ENCODE measurements at regions not wholly inside any gene's neighbourhood (a gene's known extent, or its start where the extent isn't known, plus 50 kb on each side); places are given as distances from the start of the nearest gene placed in this dataset.

GRCh38 chr4:10861036-10861435, 176.5 kb upstream of the CLNK start:
- no peak overlapping the region for H3K27ac ChIP-seq (ENCODE audit: low read depth in 1 of 2, low read length in 2 of 2)

GRCh38 chr4:10856271-10856782, 171.8 kb upstream of the CLNK start:
- TF ChIP-seq FOXA2 (IDR thresholded peaks at IDR 0.05) = no peak
- DNase-seq (ENCODE audit: low spot score) = no peak
- no peak overlapping the region for H3K27ac ChIP-seq (ENCODE audit: low read depth in 1 of 2, low read length in 2 of 2)
- no peaks in the 10 kb centered on the region for H3K27me3 ChIP-seq (ENCODE audit: control insufficient read depth in 4 of 4, insufficient read depth in 4 of 4, low read length in 3 of 4)
- H3K9me3 ChIP-seq (ENCODE audit: control insufficient read depth in 4 of 4, low read length in 3 of 4) = peaks cover 0 to 7% (median 2%) of the 10 kb centered on the region in 4 donors
- no peaks in the 10 kb centered on the region for H3K36me3 ChIP-seq (ENCODE audit: control insufficient read depth in 4 of 4, insufficient read depth in 3 of 4, low read depth in 1 of 4, low read length in 3 of 4)
- no peak overlapping the region for H3K9ac ChIP-seq (ENCODE audit: low read depth in 1 of 2, low read length in 2 of 2)
- no peaks in the 10 kb centered on the region for H3K4me1 ChIP-seq (ENCODE audit: control insufficient read depth in 4 of 4, insufficient read depth in 4 of 4, low read length in 3 of 4)
- no peak overlapping the region for H3K4me3 ChIP-seq (ENCODE audit: low read depth in 1 of 3, low read length in 3 of 3)

More at GRCh38 chr4:10861036-10861435, 176.5 kb upstream of the CLNK start:
- H3K27me3 ChIP-seq (ENCODE audit: control insufficient read depth in 4 of 4, insufficient read depth in 4 of 4, low read length in 3 of 4) = no peaks in the 10 kb centered on the region
- WGBS = 69% methylated on average over 3 of the region's 3 CpGs
- H3K4me3 ChIP-seq (ENCODE audit: low read depth in 1 of 3, low read length in 3 of 3) = no peak overlapping the region
- H3K36me3 ChIP-seq (ENCODE audit: control insufficient read depth in 4 of 4, insufficient read depth in 3 of 4, low read depth in 1 of 4, low read length in 3 of 4) = no peaks in the 10 kb centered on the region
- TF ChIP-seq MAX (IDR thresholded peaks at IDR 0.05) (no peak), FOXA2 (IDR thresholded peaks at IDR 0.05) (no peak), REST (IDR thresholded peaks at IDR 0.05) (no peak), JUND (IDR thresholded peaks at IDR 0.05) (no peak), RAD21 (IDR thresholded peaks at IDR 0.05) (no peak)
- H3K9ac ChIP-seq (ENCODE audit: low read depth in 1 of 2, low read length in 2 of 2) = no peak overlapping the region
- DNase-seq (ENCODE audit: low spot score) = no peak
- H3K9me3 ChIP-seq (ENCODE audit: control insufficient read depth in 4 of 4, low read length in 3 of 4) = peaks cover 0 to 4% (median under 1%) of the 10 kb centered on the region in 4 donors
- H3K4me1 ChIP-seq (ENCODE audit: control insufficient read depth in 4 of 4, insufficient read depth in 4 of 4, low read length in 3 of 4) = no peaks in the 10 kb centered on the region

GRCh38 chr4:10853196-10853595, 168.6 kb upstream of the CLNK start:
- Histone ChIP-seq H3K4me1 (ENCODE audit: control insufficient read depth in 4 of 4, insufficient read depth in 4 of 4, low read length in 3 of 4) (no peaks in the 10 kb centered on the region), H3K27ac (ENCODE audit: low read depth in 1 of 2, low read length in 2 of 2) (no peak overlapping the region), H3K36me3 (ENCODE audit: control insufficient read depth in 4 of 4, insufficient read depth in 3 of 4, low read depth in 1 of 4, low read length in 3 of 4) (no peaks in the 10 kb centered on the region), H3K4me3 (ENCODE audit: low read depth in 1 of 3, low read length in 3 of 3) (no peak overlapping the region), H3K9ac (ENCODE audit: low read depth in 1 of 2, low read length in 2 of 2) (no peak overlapping the region), H3K9me3 (ENCODE audit: control insufficient read depth in 4 of 4, low read length in 3 of 4) (peaks cover 0 to 7% (median 1%) of the 10 kb centered on the region in 4 donors), H3K27me3 (ENCODE audit: control insufficient read depth in 4 of 4, insufficient read depth in 4 of 4, low read length in 3 of 4) (no peaks in the 10 kb centered on the region)
- WGBS = 74% methylated on average over 2 of the region's 2 CpGs
- TF ChIP-seq EGR1 (IDR thresholded peaks at IDR 0.05; ENCODE audit: low read depth in 2 of 2) (no peak), FOXA1 (IDR thresholded peaks at IDR 0.05) (no peak), SP1 (IDR thresholded peaks at IDR 0.05) (no peak), HNF4A (conservative IDR thresholded peaks at IDR 0.05) (no peak), FOXA2 (IDR thresholded peaks at IDR 0.05) (no peak), NR2F2 (IDR thresholded peaks at IDR 0.05) (no peak), CTCF (IDR thresholded peaks at IDR 0.05; ENCODE audit: low read depth, low read length, missing input control) (no peak), MAX (IDR thresholded peaks at IDR 0.05) (no peak), RXRA (IDR thresholded peaks at IDR 0.05) (no peak), REST (IDR thresholded peaks at IDR 0.05) (no peak), GABPA (IDR thresholded peaks at IDR 0.05 in 1 of 2, conservative IDR thresholded peaks at IDR 0.05 in 1 of 2) (no peak), ZBTB33 (IDR thresholded peaks at IDR 0.05) (no peak)
- no peak for DNase-seq (ENCODE audit: low spot score)

Measured in liver (tissue), 8 donors.